PC-9 (cell line): ENCODE measurements at regions not wholly inside any gene's neighbourhood (a gene's known extent, or its start where the extent isn't known, plus 50 kb on each side); places are given as distances from the start of the nearest gene placed in this dataset.

Experiments
- EZH2 ChIP-seq: fragments of 200-600 bp; sonication (generic); IDR thresholded peaks from 2 replicates; pipeline ENCODE4 v1.8.0; 2017; ENCODE audit warnings: antibody characterized with exemption, low read depth
- TF ChIP-seq, protein P1 (sequence below): fragments of 200-600 bp; sonication (generic); conservative IDR thresholded peaks from 2 replicates; pipeline ENCODE4 v1.6.1; 2017; ENCODE audit warnings: mixed run types, antibody characterized with exemption, mild to moderate bottlenecking, moderate library complexity

DNA sequence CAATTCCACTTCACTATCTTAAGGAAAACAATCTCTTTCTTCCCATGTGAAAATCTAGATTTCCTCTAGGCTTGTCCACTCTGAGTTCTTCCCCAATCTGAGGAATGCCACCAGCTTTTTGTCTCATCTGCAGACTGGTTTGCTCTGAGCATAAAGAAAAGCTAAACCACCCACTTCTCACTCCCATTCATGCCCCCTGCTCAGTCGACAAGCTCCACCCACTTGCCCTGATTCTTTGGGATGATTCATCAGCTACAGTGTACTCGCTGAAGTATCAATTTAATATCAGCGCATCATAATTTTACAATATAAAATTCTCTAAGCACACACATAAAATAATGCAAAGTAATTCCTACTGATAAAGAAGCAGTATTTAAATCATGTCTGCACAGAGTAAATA, 209.1 kb downstream of the GRIN2B start:
- TF ChIP-seq, protein P1, sequence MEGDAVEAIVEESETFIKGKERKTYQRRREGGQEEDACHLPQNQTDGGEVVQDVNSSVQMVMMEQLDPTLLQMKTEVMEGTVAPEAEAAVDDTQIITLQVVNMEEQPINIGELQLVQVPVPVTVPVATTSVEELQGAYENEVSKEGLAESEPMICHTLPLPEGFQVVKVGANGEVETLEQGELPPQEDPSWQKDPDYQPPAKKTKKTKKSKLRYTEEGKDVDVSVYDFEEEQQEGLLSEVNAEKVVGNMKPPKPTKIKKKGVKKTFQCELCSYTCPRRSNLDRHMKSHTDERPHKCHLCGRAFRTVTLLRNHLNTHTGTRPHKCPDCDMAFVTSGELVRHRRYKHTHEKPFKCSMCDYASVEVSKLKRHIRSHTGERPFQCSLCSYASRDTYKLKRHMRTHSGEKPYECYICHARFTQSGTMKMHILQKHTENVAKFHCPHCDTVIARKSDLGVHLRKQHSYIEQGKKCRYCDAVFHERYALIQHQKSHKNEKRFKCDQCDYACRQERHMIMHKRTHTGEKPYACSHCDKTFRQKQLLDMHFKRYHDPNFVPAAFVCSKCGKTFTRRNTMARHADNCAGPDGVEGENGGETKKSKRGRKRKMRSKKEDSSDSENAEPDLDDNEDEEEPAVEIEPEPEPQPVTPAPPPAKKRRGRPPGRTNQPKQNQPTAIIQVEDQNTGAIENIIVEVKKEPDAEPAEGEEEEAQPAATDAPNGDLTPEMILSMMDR: no peak
- no peak for TF ChIP-seq EZH2
